ENCODE measurements at regions not wholly inside any gene's neighbourhood (a gene's known extent, or its start where the extent isn't known, plus 50 kb on each side); places are given as distances from the start of the nearest gene placed in this dataset.
A peak's percentile ranks its signal among the peaks of the same experiment; 100 is the strongest.

- no peak for DNase-seq (ENCODE audit: extremely low spot score)
- no peak overlapping the region for H3K27ac ChIP-seq (replicated peaks in 1 of 4)
These were observed 106.7 kb upstream of the ARL4C start for GRCh38 chr2:234603619-234604018.

GRCh38 chr2:234601213-234601612 lies 104.3 kb upstream of the ARL4C start:
- TF ChIP-seq, protein P1, sequence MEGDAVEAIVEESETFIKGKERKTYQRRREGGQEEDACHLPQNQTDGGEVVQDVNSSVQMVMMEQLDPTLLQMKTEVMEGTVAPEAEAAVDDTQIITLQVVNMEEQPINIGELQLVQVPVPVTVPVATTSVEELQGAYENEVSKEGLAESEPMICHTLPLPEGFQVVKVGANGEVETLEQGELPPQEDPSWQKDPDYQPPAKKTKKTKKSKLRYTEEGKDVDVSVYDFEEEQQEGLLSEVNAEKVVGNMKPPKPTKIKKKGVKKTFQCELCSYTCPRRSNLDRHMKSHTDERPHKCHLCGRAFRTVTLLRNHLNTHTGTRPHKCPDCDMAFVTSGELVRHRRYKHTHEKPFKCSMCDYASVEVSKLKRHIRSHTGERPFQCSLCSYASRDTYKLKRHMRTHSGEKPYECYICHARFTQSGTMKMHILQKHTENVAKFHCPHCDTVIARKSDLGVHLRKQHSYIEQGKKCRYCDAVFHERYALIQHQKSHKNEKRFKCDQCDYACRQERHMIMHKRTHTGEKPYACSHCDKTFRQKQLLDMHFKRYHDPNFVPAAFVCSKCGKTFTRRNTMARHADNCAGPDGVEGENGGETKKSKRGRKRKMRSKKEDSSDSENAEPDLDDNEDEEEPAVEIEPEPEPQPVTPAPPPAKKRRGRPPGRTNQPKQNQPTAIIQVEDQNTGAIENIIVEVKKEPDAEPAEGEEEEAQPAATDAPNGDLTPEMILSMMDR (IDR thresholded peaks at IDR 0.05) = no peak
- TF ChIP-seq POLR2A (IDR thresholded peaks at IDR 0.05; ENCODE audit: low read depth) (no peak), POLR2AphosphoS5 (IDR thresholded peaks at IDR 0.05) (no peak), EP300 (IDR thresholded peaks at IDR 0.05) (no peak)
- DNase-seq (ENCODE audit: extremely low spot score) = peak; percentile 81
- no peaks in the 10 kb centered on the region for H3K9me3 ChIP-seq
- H3K4me1 ChIP-seq = no peaks in the 10 kb centered on the region
- 83% methylated on average over 5 of the region's 5 CpGs for WGBS
- no peak overlapping the region for H3K4me3 ChIP-seq
- intact Hi-C loops (cut with DNase I) = no loop called here
- no peak overlapping the region for H3K27ac ChIP-seq (replicated peaks in 1 of 4)
- H3K27me3 ChIP-seq = no peaks in the 10 kb centered on the region
- no peaks in the 10 kb centered on the region for H3K36me3 ChIP-seq

More at GRCh38 chr2:234603619-234604018, 106.7 kb upstream of the ARL4C start:
- H3K36me3 ChIP-seq = no peaks in the 10 kb centered on the region
- 91% methylated on average over 1 of the region's 4 CpGs for whole genome bisulfite sequencing
- no peaks in the 10 kb centered on the region for H3K9me3 ChIP-seq
- no peaks in the 10 kb centered on the region for H3K27me3 ChIP-seq
- H3K4me1 ChIP-seq = no peaks in the 10 kb centered on the region
- intact Hi-C loops (cut with DNase I) = no loop called here
- no peak overlapping the region for H3K4me3 ChIP-seq
- TF ChIP-seq POLR2AphosphoS5 (IDR thresholded peaks at IDR 0.05) (no peak), EP300 (IDR thresholded peaks at IDR 0.05) (no peak), POLR2A (IDR thresholded peaks at IDR 0.05; ENCODE audit: low read depth) (no peak)
- TF ChIP-seq, protein P1 (IDR thresholded peaks at IDR 0.05) = no peak

DNA sequence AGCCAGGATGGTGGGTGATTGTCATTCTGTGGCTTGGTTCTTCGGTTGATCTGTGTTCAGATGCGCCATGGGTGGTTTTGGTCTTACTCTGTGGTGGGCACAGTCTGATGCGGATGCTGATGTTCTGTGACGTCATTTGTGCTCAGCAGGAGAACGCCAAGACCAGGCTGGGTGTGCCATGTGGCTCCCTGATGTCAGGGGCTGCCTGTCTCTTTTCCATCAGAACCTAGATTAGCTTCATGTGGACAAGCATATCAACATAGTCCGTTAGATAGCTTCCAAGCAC lies 100.6 kb upstream of the ARL4C start:
- H3K9me3 ChIP-seq = no peaks in the 10 kb centered on the region
- DNase-seq (ENCODE audit: extremely low spot score) = no peak
- no peaks in the 10 kb centered on the region for H3K4me1 ChIP-seq
- H3K36me3 ChIP-seq = no peaks in the 10 kb centered on the region
- TF ChIP-seq POLR2A (IDR thresholded peaks at IDR 0.05; ENCODE audit: low read depth) (no peak), EP300 (IDR thresholded peaks at IDR 0.05) (no peak), POLR2AphosphoS5 (IDR thresholded peaks at IDR 0.05) (no peak)
- TF ChIP-seq, protein P1 (IDR thresholded peaks at IDR 0.05) = no peak
- H3K27me3 ChIP-seq = no peaks in the 10 kb centered on the region
- no peak overlapping the region for H3K4me3 ChIP-seq
- H3K27ac ChIP-seq (replicated peaks in 1 of 4) = no peak overlapping the region
- WGBS = 87% methylated on average over 5 of the region's 6 CpGs
- intact Hi-C loops (cut with DNase I) = no loop called here

DNA sequence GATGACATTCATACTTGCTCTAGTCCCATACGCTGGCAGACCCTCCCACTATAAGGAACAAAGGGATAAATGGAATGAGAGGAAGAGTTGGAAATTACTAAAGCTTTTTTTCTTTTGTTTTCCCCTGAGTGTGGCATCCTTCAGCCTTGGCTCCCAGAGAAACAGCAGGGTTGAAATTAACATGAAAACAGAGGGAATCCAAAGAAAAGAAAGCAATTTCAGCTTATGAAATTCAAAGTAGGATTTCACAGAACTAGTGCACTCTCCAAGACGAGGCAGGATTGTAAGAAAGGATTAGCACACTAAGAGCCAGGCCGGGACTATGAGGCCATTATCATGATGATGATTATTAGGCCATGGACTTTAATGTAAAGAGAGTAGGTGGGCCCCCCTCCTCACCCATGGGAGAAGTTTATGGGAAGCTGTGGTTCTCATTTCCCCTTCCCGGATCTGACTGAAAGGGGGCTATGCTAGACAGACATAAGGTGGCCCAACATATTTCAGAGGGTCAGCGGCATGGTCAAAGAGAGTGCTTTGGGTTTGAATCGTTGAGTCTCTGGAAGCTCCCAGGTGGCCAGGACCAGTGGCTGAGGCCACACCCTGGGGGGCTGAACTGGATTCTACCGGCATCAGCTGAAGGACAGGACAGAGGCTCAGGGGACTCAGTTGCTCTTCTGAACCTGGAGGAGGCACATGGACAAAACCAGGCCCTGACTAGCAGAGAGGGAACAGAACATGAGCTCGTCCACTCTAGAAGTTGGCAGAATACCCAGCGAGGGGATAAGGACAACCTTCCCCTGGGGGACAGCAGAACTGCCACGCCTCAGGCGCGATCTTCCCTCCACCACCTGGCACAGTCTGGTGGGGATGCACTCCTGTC lies 100.1 kb upstream of the ARL4C start:
- DNase-seq (ENCODE audit: extremely low spot score) = peak; percentile 85
- WGBS = 77% methylated on average over 5 of the region's 12 CpGs
- Histone ChIP-seq H3K4me3 (no peak overlapping the region), H3K27ac (replicated peaks in 1 of 4) (no peak overlapping the region), H3K27me3 (no peaks in the 10 kb centered on the region), H3K36me3 (no peaks in the 10 kb centered on the region), H3K9me3 (no peaks in the 10 kb centered on the region), H3K4me1 (no peaks in the 10 kb centered on the region)
- no peak for TF ChIP-seq POLR2A (IDR thresholded peaks at IDR 0.05; ENCODE audit: low read depth)
- no peak for TF ChIP-seq POLR2AphosphoS5 (IDR thresholded peaks at IDR 0.05)
- TF ChIP-seq, protein P1 (IDR thresholded peaks at IDR 0.05) = no peak
- TF ChIP-seq EP300 (IDR thresholded peaks at IDR 0.05) = no peak
- intact Hi-C loops (cut with DNase I) = no loop called here

GRCh38 chr2:234595829-234596228 lies 98.9 kb upstream of the ARL4C start:
- Histone ChIP-seq H3K27ac (replicated peaks in 1 of 4) (no peak overlapping the region), H3K9me3 (no peaks in the 10 kb centered on the region), H3K4me1 (no peaks in the 10 kb centered on the region), H3K4me3 (no peak overlapping the region), H3K36me3 (no peaks in the 10 kb centered on the region), H3K27me3 (no peaks in the 10 kb centered on the region)
- TF ChIP-seq POLR2AphosphoS5 (IDR thresholded peaks at IDR 0.05) (no peak), EP300 (IDR thresholded peaks at IDR 0.05) (no peak), POLR2A (IDR thresholded peaks at IDR 0.05; ENCODE audit: low read depth) (no peak)
- TF ChIP-seq, protein P1 (IDR thresholded peaks at IDR 0.05) = no peak
- 65% methylated on average over 3 of the region's 3 CpGs for WGBS
- peak; percentile 50 for DNase-seq (ENCODE audit: extremely low spot score)
- intact Hi-C loops (cut with DNase I) = no loop called here

Data from esophagus muscularis mucosa (tissue), 4 donors.